Panc1 (cell line): ENCODE measurements at regions not wholly inside any gene's neighbourhood (a gene's known extent, or its start where the extent isn't known, plus 50 kb on each side); places are given as distances from the start of the nearest gene placed in this dataset.

Experiments used
- CTCF ChIP-seq: fragments of 450-650 bp; IDR thresholded peaks from 2 replicates; pipeline ENCODE4 v1.5.1; 2017; ENCODE audit warnings: mild to moderate bottlenecking
- POLR2AphosphoS5 ChIP-seq: IDR thresholded peaks from 2 replicates; pipeline ENCODE4 v1.6.1; 2012; ENCODE audit warnings: mild to moderate bottlenecking, low read depth, low read length, moderate library complexity
- REST ChIP-seq, 2 experiments: IDR thresholded peaks; 2 replicates each; pipeline ENCODE4 v1.6.1; 2011 to 2012; ENCODE audit warnings: low read depth in 2 of 2, control low read depth in 1 of 2, low read length in 1 of 2, mild to moderate bottlenecking in 1 of 2, moderate library complexity in 1 of 2; ENCODE audit not compliant: insufficient read depth in 1 of 2
- SIN3A ChIP-seq: IDR thresholded peaks from 2 replicates; pipeline ENCODE4 v1.6.1; 2012; ENCODE audit warnings: low read depth, mild to moderate bottlenecking, low read length, moderate library complexity, borderline replicate concordance; ENCODE audit not compliant: insufficient read depth

- TF ChIP-seq CTCF = no peak
- no peak for TF ChIP-seq POLR2AphosphoS5
- TF ChIP-seq SIN3A = no peak
- TF ChIP-seq REST (IDR thresholded peaks at IDR 0.05; ENCODE audit: insufficient read depth in 1 of 2, low read depth in 2 of 2, low read length in 1 of 2) = no peak
Measured at GRCh38 chr10:117627561-117627960, 85.0 kb downstream of the EMX2 start.
